CD4-positive, alpha-beta memory T cell (primary cell): ENCODE measurements at regions not wholly inside any gene's neighbourhood (a gene's known extent, or its start where the extent isn't known, plus 50 kb on each side); places are given as distances from the start of the nearest gene placed in this dataset.

Experiments used
- CTCF ChIA-PET: fragments of 350-600 bp; sonication (Branson Sonifier 250); formaldehyde crosslinking; loops from one replicate; lab custom pipeline; 2021; ENCODE audit warnings: inconsistent platforms; ENCODE audit not compliant: partially characterized antibody; lab: Charles Lee
- POLR2A ChIA-PET: fragments of 350-600 bp; sonication (Branson Sonifier 250); formaldehyde crosslinking; loops from one replicate; lab custom pipeline; 2021; ENCODE audit not compliant: partially characterized antibody; lab: Charles Lee
- DNase-seq, 5 donors: peaks; one replicate each; pipeline versions ENCODE4 v3.0.0 to v3.0.0-alpha.2; 2020 to 2022; ENCODE audit warnings: mixed read lengths in 1 of 5
- H3K27ac ChIP-seq: one replicate; pipeline ENCODE4 v1.7.0; 2013; ENCODE audit warnings: low read depth, low read length
- H3K27me3 ChIP-seq: 2 replicates; pipeline ENCODE4 v1.7.0; 2013; ENCODE audit warnings: mild to moderate bottlenecking, low read length, moderate library complexity; ENCODE audit not compliant: insufficient read depth
- H3K36me3 ChIP-seq: 2 replicates; pipeline ENCODE4 v1.7.0; 2013; ENCODE audit warnings: mild to moderate bottlenecking, low read length, moderate library complexity; ENCODE audit not compliant: insufficient read depth
- H3K4me1 ChIP-seq: 2 replicates; pipeline ENCODE4 v1.7.0; 2013; ENCODE audit warnings: mild to moderate bottlenecking, low read length, moderate library complexity; ENCODE audit not compliant: insufficient read depth
- H3K4me3 ChIP-seq, 2 donors: one replicate each; pipeline ENCODE4 v1.7.0; 2013; ENCODE audit warnings: low read length in 2 of 2, mild to moderate bottlenecking in 1 of 2
- H3K9me3 ChIP-seq, 2 donors: one replicate each; pipeline ENCODE4 v1.7.0; 2013; ENCODE audit warnings: low read length in 2 of 2, control low read depth in 1 of 2; ENCODE audit not compliant: control insufficient read depth in 1 of 2
- H3K27ac Mint-ChIP-seq, 7 donors: one replicate each; pipeline ENCODE4 v1.8.0; 2020 to 2021; ENCODE audit warnings: mixed read lengths in 7 of 7, mild to moderate bottlenecking in 6 of 7, inconsistent platforms in 3 of 7, moderate library complexity in 3 of 7
- H3K27me3 Mint-ChIP-seq, 2 donors: one replicate each; pipeline ENCODE4 v1.8.0; 2020 to 2021; ENCODE audit warnings: mixed read lengths in 2 of 2
- H3K36me3 Mint-ChIP-seq, 2 donors: one replicate each; pipeline ENCODE4 v1.8.0; 2020 to 2021; ENCODE audit warnings: mixed read lengths in 2 of 2, inconsistent platforms in 1 of 2, mild to moderate bottlenecking in 1 of 2
- H3K4me1 Mint-ChIP-seq, 4 donors: one replicate each; pipeline ENCODE4 v1.8.0; 2020 to 2021; ENCODE audit warnings: mixed read lengths in 4 of 4, mild to moderate bottlenecking in 1 of 4
- H3K4me3 Mint-ChIP-seq, 8 donors: one replicate each; pipeline ENCODE4 v1.8.0; 2020 to 2021; ENCODE audit warnings: mixed read lengths in 8 of 8, mild to moderate bottlenecking in 7 of 8, moderate library complexity in 6 of 8, inconsistent platforms in 3 of 8
- H3K9me3 Mint-ChIP-seq, 8 donors: one replicate each; pipeline ENCODE4 v1.8.0; 2020 to 2021; ENCODE audit warnings: mixed read lengths in 8 of 8, mild to moderate bottlenecking in 5 of 8, inconsistent platforms in 3 of 8, moderate library complexity in 1 of 8
- intact Hi-C: fragments of 100-400 bp; cut with micrococcal nuclease; formaldehyde crosslinking; loops from one replicate; pipeline ENCODE4 v1.15.1; 2023

DNA sequence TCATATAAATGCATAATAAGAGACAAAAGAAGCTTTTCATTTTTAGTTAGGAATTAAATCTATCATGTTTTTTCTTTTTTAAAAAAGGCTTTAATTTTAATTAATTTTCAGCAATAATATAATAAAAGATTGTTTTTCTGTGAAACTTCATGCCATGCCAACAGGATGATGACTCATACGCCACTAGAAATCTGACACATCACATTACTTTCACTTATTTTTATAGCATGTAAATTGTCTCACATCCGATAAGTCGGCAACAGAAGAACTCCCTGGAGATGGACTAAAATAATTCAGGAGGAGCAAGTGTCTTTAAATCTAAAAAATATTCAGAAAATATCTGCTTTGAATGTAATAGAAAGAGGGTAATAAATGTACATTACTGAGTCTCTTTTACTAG lies 1024.2 kb upstream of the ACVR2A start:
- no peaks in the 10 kb centered on the region for H3K36me3 ChIP-seq
- H3K27me3 ChIP-seq, result no peaks in the 10 kb centered on the region
- ChIA-PET POLR2A (no interaction called here), CTCF (no interaction called here)
- no peak overlapping the region for H3K4me3 Mint-ChIP-seq
- no peak overlapping the region for H3K27ac Mint-ChIP-seq
- intact Hi-C loops, result no loop called here
- no peaks in the 10 kb centered on the region for H3K27me3 Mint-ChIP-seq
- no peaks in the 10 kb centered on the region for H3K4me1 ChIP-seq
- peaks cover 0 to 4% (median 0%) of the 10 kb centered on the region in 8 donors for H3K9me3 Mint-ChIP-seq
- H3K27ac ChIP-seq, result no peak overlapping the region
- H3K4me3 ChIP-seq, result no peak overlapping the region
- no peaks in the 10 kb centered on the region for H3K4me1 Mint-ChIP-seq
- no peaks in the 10 kb centered on the region for H3K36me3 Mint-ChIP-seq
- H3K9me3 ChIP-seq, result no peaks in the 10 kb centered on the region
- no peak for DNase-seq

DNA sequence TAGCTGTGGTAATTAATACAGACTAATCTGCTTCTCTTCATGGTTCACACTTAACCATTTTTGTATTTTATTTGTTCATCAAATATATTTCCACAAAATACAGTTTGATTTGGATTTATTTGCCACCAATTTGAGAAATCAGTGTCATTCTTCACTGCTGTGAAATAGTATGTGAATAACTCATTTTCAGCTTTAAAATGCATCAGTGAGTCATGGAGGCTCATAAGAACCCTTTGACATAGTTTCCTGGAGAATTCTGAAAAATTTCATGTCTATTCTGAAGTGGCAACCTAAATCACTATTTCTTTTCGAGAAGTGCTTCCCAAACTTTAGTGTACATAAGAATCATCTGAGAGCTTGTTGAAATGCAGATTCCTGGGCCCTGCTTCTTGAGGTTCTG lies 1026.7 kb upstream of the ACVR2A start:
- no peaks in the 10 kb centered on the region for H3K4me1 ChIP-seq
- H3K9me3 ChIP-seq, result no peaks in the 10 kb centered on the region
- no peak overlapping the region for H3K27ac ChIP-seq
- ChIA-PET CTCF (no interaction called here), POLR2A (no interaction called here)
- H3K27me3 ChIP-seq, result no peaks in the 10 kb centered on the region
- no peak overlapping the region for H3K4me3 ChIP-seq
- Mint-ChIP-seq H3K4me1 (no peaks in the 10 kb centered on the region), H3K27ac (no peak overlapping the region), H3K4me3 (no peak overlapping the region), H3K27me3 (no peaks in the 10 kb centered on the region), H3K9me3 (peaks cover 0 to 4% (median 0%) of the 10 kb centered on the region in 8 donors), H3K36me3 (no peaks in the 10 kb centered on the region)
- no peaks in the 10 kb centered on the region for H3K36me3 ChIP-seq
- DNase-seq, result no peak
- intact Hi-C loops, result no loop called here

DNA sequence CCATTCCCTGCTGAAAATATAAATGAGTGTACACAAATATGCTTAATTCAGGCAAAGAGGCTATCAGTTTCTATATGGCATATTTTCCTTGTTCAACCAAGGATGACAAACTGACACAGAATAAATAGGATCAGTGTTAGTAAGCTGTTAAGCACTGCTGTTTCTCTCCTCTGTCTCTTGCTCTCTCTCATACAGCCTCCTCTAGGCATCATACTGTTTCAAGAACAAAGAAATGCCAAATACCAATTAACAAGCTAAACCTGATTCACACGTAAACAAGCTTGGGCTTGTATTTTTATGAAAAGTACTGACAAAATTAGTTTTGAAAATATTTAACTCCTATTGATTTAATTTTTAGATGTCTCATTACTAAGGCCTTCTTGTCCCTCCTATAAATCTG lies 1027.2 kb upstream of the ACVR2A start:
- no peak overlapping the region for H3K27ac Mint-ChIP-seq
- POLR2A ChIA-PET, result no interaction called here
- no peaks in the 10 kb centered on the region for H3K4me1 Mint-ChIP-seq
- H3K9me3 ChIP-seq, result no peaks in the 10 kb centered on the region
- H3K27me3 ChIP-seq, result no peaks in the 10 kb centered on the region
- no peak overlapping the region for H3K4me3 Mint-ChIP-seq
- no peaks in the 10 kb centered on the region for H3K36me3 Mint-ChIP-seq
- H3K4me3 ChIP-seq, result no peak overlapping the region
- no peaks in the 10 kb centered on the region for H3K4me1 ChIP-seq
- intact Hi-C loops, result no loop called here
- no peaks in the 10 kb centered on the region for H3K27me3 Mint-ChIP-seq
- H3K9me3 Mint-ChIP-seq, result peaks cover 0 to 2% (median 0%) of the 10 kb centered on the region in 8 donors
- CTCF ChIA-PET, result no interaction called here
- H3K36me3 ChIP-seq, result no peaks in the 10 kb centered on the region
- H3K27ac ChIP-seq, result no peak overlapping the region
- no peak for DNase-seq

DNA sequence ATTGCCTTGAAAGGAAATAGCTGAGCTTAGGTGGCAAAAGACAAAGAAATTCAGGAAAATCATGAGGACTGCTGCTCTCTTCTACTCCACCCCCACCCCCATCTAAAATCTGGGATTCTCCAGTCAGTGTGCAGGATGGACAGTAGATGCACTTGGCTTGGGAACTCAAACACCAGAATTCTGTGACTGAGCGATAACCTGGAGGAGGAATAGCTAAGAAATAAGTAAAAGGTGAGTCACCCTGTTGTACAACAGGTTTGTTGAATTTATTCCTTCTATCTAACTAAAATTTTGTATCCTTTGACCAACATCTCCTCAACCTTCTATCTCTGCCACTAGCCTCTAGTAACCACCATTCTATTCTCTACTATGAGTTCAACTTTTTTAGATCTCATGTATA lies 1029.9 kb upstream of the ACVR2A start:
- H3K27ac ChIP-seq, result no peak overlapping the region
- Mint-ChIP-seq H3K4me3 (no peak overlapping the region), H3K27ac (no peak overlapping the region), H3K9me3 (peaks cover 0 to 4% (median 0%) of the 10 kb centered on the region in 8 donors), H3K4me1 (no peaks in the 10 kb centered on the region), H3K27me3 (no peaks in the 10 kb centered on the region), H3K36me3 (no peaks in the 10 kb centered on the region)
- no peaks in the 10 kb centered on the region for H3K36me3 ChIP-seq
- no peaks in the 10 kb centered on the region for H3K4me1 ChIP-seq
- no peaks in the 10 kb centered on the region for H3K27me3 ChIP-seq
- intact Hi-C loops, result no loop called here
- POLR2A ChIA-PET, result no interaction called here
- CTCF ChIA-PET, result no interaction called here
- no peaks in the 10 kb centered on the region for H3K9me3 ChIP-seq
- no peak for DNase-seq
- H3K4me3 ChIP-seq, result no peak overlapping the region

DNA sequence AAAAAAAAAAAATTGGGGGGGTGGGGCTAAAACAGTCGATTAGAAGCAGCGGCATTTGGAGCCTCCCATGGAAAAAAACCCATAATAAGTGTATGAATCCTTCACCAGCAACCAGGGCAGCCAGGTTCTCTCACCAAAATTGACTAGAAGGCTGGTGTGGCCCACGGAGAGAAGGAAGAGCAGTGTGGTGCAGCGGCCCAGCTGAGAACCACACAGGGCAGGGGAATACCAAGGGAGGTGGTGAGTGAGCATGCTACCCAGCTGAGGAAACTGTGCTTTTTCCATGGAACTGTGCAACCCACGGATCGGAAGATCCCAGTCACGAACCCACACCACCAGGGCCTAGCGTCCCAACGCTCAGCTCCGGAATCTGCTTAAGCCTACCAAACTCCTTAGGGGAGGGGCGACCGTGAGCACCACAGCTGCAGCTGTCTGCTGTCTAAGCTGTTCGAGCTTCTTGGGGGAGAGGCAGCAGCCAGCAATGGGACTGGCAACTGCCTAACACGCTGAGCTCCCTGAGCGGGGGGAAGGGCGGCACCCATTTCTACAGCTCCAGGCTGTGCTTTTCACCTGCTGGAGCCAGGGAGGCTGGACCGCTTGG lies 1037.2 kb upstream of the ACVR2A start:
- peaks cover 0 to 4% (median 0%) of the 10 kb centered on the region in 8 donors for H3K9me3 Mint-ChIP-seq
- intact Hi-C loops, result no loop called here
- Histone ChIP-seq H3K4me3 (no peak overlapping the region), H3K4me1 (no peaks in the 10 kb centered on the region), H3K36me3 (no peaks in the 10 kb centered on the region), H3K27ac (no peak overlapping the region), H3K27me3 (no peaks in the 10 kb centered on the region), H3K9me3 (no peaks in the 10 kb centered on the region)
- H3K27me3 Mint-ChIP-seq, result peaks cover 0 to 2% of the 10 kb centered on the region in 2 donors
- H3K4me3 Mint-ChIP-seq, result no peak overlapping the region
- ChIA-PET CTCF (no interaction called here), POLR2A (no interaction called here)
- H3K4me1 Mint-ChIP-seq, result peaks cover 0 to 5% (median 3%) of the 10 kb centered on the region in 4 donors
- no peaks in the 10 kb centered on the region for H3K36me3 Mint-ChIP-seq
- no peak overlapping the region for H3K27ac Mint-ChIP-seq
- DNase-seq, result no peak

DNA sequence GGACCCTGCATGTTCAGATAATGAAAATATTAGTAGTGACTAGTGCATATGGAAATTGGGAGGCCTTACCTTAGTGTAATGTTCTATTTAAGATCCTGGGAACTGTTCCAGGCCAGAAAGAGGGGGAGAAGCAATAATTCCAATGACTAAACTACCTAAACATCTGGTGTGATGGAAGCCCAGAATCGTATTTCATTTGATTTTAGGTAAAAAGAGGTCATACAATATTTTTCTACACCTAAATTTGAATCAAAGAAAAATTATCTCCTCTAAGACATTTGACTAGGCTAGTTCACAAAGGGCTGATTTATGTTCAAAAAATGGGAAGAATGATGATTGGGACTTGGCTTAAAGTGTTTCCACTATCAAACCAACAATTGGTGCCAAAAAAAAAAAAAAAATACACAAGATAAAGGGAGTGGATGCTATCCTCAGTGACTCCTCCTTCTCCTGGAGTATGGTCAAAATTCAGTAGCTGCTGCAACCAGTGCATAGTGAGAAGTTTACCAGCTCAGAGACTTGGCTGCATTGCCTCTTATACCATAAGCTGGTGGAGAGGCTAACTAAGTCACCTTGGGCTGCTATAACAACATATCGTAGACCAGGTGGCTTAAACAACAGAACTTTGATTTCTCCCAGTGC lies 1038.3 kb upstream of the ACVR2A start:
- DNase-seq, result no peak
- Histone ChIP-seq H3K9me3 (no peaks in the 10 kb centered on the region), H3K4me1 (no peaks in the 10 kb centered on the region), H3K4me3 (no peak overlapping the region), H3K27ac (no peak overlapping the region), H3K27me3 (no peaks in the 10 kb centered on the region), H3K36me3 (no peaks in the 10 kb centered on the region)
- Mint-ChIP-seq H3K4me1 (peaks cover 0 to 5% (median 3%) of the 10 kb centered on the region in 4 donors), H3K9me3 (peaks cover 0 to 3% (median 0%) of the 10 kb centered on the region in 8 donors), H3K36me3 (no peaks in the 10 kb centered on the region), H3K4me3 (no peak overlapping the region), H3K27ac (no peak overlapping the region), H3K27me3 (peaks cover 0 to 2% of the 10 kb centered on the region in 2 donors)
- intact Hi-C loops, result no loop called here
- ChIA-PET POLR2A (no interaction called here), CTCF (no interaction called here)

DNA sequence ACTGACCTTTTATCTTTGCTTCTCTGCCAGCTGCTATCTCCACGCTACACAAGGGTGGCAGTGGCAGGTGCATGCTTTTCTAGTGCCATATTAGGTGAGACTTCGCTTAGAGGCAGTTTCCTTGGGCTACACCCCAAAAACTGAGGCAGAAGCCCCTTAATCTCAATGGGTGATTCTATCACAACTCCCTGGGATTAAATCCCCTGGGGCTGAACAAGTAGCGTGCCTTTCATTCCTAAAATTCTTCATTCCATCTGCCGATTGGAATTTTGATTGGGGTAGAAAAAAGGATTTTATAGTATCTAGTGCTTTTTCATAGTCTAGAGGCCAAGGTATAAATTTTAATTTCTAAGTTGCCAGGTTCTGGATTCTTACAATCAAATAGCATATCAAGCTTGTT lies 1040.5 kb upstream of the ACVR2A start:
- H3K4me3 Mint-ChIP-seq, result no peak overlapping the region
- ChIA-PET POLR2A (no interaction called here), CTCF (no interaction called here)
- H3K27me3 ChIP-seq, result no peaks in the 10 kb centered on the region
- DNase-seq, result no peak
- no peaks in the 10 kb centered on the region for H3K9me3 ChIP-seq
- intact Hi-C loops, result no loop called here
- H3K36me3 ChIP-seq, result no peaks in the 10 kb centered on the region
- no peak overlapping the region for H3K4me3 ChIP-seq
- peaks cover 0 to 5% (median 3%) of the 10 kb centered on the region in 4 donors for H3K4me1 Mint-ChIP-seq
- peak overlapping the region in 1 of 7 donors; percentile 25 for H3K27ac Mint-ChIP-seq
- peaks cover 0 to 3% (median 0%) of the 10 kb centered on the region in 8 donors for H3K9me3 Mint-ChIP-seq
- H3K4me1 ChIP-seq, result no peaks in the 10 kb centered on the region
- no peak overlapping the region for H3K27ac ChIP-seq
- no peaks in the 10 kb centered on the region for H3K36me3 Mint-ChIP-seq
- H3K27me3 Mint-ChIP-seq, result peaks cover 0 to 2% of the 10 kb centered on the region in 2 donors
